CD4-positive, alpha-beta T cell treated with Interleukin-21 for 1 hour (primary cell): ENCODE measurements at regions not wholly inside any gene's neighbourhood (a gene's known extent, or its start where the extent isn't known, plus 50 kb on each side); places are given as distances from the start of the nearest gene placed in this dataset.
"Not testable (repeated sequence)": the region's sequence is repeated elsewhere in the genome, so short reads cannot be mapped to it uniquely, and the experiment has no call there.

ENCODE experiments used
- DNase-seq: peaks from one replicate; pipeline ENCODE4 v3.0.0-alpha.2; 2020

- no peak for DNase-seq
Observed at GRCh38 chr3:6739288-6739687, 121.6 kb upstream of the GRM7 start.

- no peak for DNase-seq
Observed at GRCh38 chr3:6743067-6743720, 117.7 kb upstream of the GRM7 start.

DNA sequence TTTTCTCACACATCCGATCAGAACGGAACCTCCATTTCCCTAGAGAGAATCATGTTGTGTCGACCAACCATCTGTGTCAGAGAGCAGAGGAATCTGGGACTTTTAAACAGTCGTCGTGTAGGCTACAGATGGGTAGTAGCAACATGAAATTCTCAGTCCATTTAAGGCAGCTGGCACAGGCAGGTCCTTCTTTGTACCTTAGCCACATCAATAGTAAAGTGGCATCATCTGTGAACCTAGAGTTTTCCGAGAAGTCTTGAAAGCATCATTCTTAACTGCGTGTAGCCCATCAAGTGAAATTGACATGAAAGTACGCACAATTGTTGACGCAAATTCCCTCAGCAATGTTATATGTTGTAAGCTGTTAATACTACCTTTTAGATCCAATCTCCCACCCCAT is 114.5 kb upstream of the GRM7 start:
- DNase-seq, result no peak

DNA sequence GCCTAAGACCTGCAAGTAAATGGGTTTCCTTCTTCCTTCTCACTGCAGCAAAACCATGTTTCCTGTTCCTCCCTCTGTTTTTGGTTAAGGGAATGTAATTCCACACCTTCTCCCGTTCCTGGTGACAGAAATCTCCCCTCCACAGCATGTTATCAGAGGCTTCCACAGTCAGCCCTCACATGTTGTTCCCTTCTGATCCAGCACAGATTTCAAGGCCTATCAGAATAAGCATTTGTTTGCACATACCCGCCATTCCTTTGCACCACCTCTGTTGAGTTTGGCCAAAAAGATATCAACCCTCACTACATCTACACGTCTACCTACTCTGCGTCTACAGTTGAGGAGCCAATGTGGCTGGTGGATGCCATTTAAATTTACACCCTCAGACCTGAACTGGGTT is 113.9 kb upstream of the GRM7 start:
- no peak for DNase-seq

- no peak for DNase-seq
Observed at GRCh38 chr3:6750782-6751181, 110.1 kb upstream of the GRM7 start.

GRCh38 chr3:6753536-6753935 is 107.4 kb upstream of the GRM7 start:
- no peak for DNase-seq

GRCh38 chr3:6769532-6770396 is 91.2 kb upstream of the GRM7 start:
- DNase-seq, result not testable (repeated sequence)

GRCh38 chr3:6770397-6770690 is 90.6 kb upstream of the GRM7 start:
- DNase-seq, result no peak

DNA sequence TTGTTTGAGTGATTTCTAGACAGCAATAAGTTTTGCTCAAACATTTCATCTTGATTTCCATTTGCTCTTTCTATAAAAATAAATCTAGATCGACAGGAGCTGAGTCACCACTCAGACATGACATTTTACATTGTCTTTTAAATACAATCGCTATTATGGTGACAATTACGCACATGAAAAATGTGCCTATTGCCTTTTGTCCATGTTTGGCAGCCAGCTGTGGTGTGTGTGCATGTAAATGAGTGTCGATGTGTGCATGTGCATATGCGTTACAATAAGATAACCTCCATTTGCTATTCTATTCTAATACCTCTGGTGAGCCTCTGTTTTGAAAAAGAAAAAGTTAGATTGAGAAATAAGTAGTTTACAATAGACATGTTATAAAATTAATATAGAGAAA is 89.7 kb upstream of the GRM7 start:
- DNase-seq, result no peak

GRCh38 chr3:6779140-6779539 is 81.8 kb upstream of the GRM7 start:
- no peak for DNase-seq

GRCh38 chr3:6781092-6781491 is 79.8 kb upstream of the GRM7 start:
- no peak for DNase-seq

DNA sequence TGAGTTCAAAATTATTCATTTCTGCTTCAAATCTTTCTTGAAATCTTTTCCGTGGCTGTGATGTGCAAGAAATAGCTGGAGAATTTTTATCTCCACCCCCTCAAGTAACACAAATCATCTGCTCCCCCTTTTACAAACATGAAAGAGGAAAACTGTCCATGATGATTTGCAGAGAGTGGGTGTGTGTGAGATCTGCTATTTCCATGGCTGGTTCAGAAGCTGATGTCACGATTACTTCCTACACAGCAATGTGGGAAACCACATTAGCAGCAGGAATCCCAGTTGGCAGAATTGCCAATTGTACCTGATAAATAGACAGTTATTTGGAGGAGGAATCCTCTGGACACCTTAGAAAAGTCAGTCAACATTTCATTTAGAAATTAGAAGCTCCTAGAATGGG is 75.2 kb upstream of the GRM7 start:
- no peak for DNase-seq

DNA sequence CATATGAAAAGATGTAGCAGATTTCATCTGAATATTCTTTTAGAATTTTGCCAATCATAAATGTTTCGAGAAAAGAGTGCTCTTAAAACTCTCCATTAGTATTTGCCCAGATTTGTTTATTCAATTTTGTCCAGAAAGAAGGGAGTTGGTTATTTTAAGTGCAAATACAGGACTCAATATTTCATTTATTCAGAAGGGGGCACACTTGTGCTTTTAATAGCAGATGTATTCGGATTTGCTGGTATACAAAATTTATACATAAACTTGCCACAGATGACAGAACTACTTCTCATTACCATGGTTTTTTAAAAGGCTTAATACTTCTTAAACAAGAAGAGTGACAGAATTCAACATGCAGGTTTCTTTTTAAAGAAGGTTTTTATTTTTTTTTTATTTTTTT is 69.8 kb upstream of the GRM7 start:
- DNase-seq, result no peak

- peak; percentile 5 for DNase-seq
Observed at GRCh38 chr3:6799264-6799915, 61.5 kb upstream of the GRM7 start.

- no peak for DNase-seq
Observed at GRCh38 chr3:6803619-6804018, 57.3 kb upstream of the GRM7 start.

- no peak for DNase-seq
Observed at GRCh38 chr3:6805236-6805635, 55.7 kb upstream of the GRM7 start.

- DNase-seq, result no peak
Observed at GRCh38 chr3:6806991-6807390, 53.9 kb upstream of the GRM7 start.

GRCh38 chr3:6807967-6808588 is 52.8 kb upstream of the GRM7 start:
- DNase-seq, result no peak

- DNase-seq, result no peak
Observed at GRCh38 chr3:6809349-6809748, 51.6 kb upstream of the GRM7 start.
